HG03520 (cell line): ENCODE measurements at regions not wholly inside any gene's neighbourhood (a gene's known extent, or its start where the extent isn't known, plus 50 kb on each side); places are given as distances from the start of the nearest gene placed in this dataset.
"Not testable (repeated sequence)": the region's sequence is repeated elsewhere in the genome, so short reads cannot be mapped to it uniquely, and the experiment has no call there.

Source experiments
- ATAC-seq: cut with Tn5 transposase; IDR thresholded peaks from one replicate; pipeline ENCODE4 v1.9.1; 2021; ENCODE audit warnings: mild to moderate bottlenecking, moderate library complexity; ENCODE audit not compliant: unreplicated experiment

- ATAC-seq, result no peak
Measured at GRCh38 chr3:152891678-152892077, 56.7 kb downstream of the P2RY1 start.

- ATAC-seq, result no peak
Measured at GRCh38 chr3:152892446-152892845, 57.5 kb downstream of the P2RY1 start.

- no peak for ATAC-seq
Measured at GRCh38 chr3:152893647-152894046, 58.7 kb downstream of the P2RY1 start.

GRCh38 chr3:152899306-152899705 is 64.4 kb downstream of the P2RY1 start:
- ATAC-seq, result no peak

DNA sequence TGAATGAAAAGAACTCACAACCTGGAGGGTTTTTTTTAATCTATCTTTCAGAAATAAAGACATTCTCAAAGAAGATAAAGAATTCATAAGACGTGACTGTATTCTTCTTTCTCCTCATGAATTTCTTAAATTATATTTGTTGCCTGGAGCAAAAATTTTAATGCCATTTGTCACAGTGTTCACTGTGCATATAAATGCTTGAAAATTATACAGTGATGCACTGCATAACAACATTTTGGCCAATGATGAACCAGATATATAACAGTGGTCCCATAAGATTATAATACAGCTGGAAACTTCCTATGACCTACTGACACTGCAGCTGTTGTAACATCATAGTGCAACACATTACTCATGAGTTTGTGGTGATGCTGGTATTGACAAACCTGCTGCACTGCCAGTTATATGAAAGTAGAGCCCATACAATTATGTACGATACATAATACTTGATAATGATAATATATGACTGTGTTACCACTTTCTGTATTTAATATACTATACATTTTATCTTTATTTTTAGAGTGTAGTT is 67.3 kb downstream of the P2RY1 start:
- ATAC-seq, result no peak

DNA sequence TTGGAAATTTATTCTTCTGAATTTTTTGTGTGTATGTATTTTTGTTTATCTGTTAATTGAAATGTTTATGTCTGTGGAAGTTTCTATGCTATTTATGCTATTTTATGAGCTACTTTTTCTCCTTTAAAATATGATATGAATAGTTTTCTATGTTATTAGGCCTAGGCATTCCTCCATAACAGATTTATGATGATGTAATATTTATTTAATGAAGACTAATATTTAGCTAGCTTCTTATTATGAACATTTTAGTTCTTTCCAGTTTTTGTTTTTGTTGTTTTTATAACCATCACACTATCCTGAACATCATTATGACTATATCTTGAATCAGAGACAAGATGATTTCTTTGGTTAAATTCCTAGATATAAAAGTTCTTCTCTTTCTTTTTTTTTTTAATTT is 70.7 kb downstream of the P2RY1 start:
- no peak for ATAC-seq

- no peak for ATAC-seq
Measured at GRCh38 chr3:152909180-152909883, 74.4 kb downstream of the P2RY1 start.

DNA sequence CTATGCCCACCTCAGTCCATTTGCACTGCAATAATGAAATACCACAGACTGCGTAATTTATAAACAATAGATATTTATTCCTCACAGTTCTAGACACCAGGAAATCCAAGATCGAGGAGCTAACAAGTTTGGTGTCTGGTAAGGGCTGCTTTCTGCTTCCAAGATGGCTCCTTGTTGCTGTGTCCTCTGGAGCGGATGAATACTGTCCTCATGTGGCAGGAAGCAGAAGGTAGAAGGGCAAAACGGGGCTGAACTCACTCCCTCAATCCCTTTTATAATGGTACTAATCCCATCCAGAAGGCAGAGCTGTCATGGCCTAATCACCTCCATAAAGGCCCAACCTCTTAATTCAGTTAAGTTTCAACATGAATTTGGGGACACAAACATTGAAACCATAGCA is 75.3 kb downstream of the P2RY1 start:
- no peak for ATAC-seq

DNA sequence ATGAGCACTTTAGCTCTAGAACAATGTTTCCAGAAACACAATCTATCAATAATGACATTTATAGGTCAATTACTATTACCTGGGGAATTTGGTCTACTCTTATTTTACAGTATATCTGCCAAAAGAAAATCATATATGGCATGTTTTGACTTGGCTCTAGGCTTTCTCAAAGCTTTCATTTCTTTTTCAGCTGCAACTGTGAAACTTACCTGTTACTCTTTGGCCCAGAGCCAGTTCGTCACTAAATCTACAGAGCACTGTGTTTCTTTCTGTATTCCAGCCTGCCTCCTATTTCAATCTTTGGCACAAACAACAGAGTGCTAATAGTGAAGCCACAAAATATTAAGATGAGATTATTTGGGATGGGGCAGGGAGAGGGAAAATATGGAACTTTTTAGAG is 76.0 kb downstream of the P2RY1 start:
- ATAC-seq, result no peak

- not testable (repeated sequence) for ATAC-seq
Measured at GRCh38 chr3:152914743-152915142, 79.8 kb downstream of the P2RY1 start.

- ATAC-seq, result no peak
Measured at GRCh38 chr3:152915695-152916094, 80.8 kb downstream of the P2RY1 start.

- no peak for ATAC-seq
Measured at GRCh38 chr3:152916753-152917279, 81.9 kb downstream of the P2RY1 start.

DNA sequence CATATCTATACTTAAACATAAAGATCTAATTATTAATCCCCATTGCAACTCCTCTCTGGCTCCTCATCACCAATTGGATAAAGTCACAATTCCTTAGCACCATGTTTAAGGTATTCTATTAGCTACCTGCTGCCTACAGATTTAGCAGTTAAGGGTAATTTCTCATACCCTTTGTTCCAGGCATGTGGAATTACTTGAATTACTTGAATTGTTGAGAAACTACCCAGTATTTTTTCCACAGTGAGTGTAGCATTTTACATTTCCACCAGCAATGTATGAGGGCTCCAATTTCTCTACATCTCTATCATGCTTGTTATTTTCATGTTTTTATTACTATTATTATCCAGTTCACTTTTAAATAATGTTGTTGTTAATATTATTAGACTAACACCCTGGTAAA is 86.4 kb downstream of the P2RY1 start:
- no peak for ATAC-seq

DNA sequence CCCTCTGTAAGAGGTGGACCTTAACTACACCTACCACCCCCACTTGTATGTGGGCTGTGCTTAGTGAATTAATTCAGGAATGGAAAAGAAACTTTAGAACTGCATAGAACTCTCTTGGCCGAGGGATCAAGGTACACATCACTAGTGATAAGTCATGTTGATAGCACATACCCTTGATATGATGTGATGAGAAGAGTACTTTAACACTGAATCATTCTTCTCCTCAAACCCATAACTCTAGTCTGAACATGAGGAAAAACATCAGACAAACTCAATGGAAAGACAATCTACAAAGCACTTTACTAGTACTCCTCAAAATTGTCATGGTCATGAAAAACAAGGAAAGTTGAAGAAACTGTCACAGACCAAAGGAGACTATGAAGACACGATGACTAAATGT is 87.6 kb downstream of the P2RY1 start:
- ATAC-seq, result no peak

- ATAC-seq, result no peak
Measured at GRCh38 chr3:152927131-152927530, 92.2 kb downstream of the P2RY1 start.

GRCh38 chr3:152930516-152930915 is 95.6 kb downstream of the P2RY1 start:
- ATAC-seq, result no peak

DNA sequence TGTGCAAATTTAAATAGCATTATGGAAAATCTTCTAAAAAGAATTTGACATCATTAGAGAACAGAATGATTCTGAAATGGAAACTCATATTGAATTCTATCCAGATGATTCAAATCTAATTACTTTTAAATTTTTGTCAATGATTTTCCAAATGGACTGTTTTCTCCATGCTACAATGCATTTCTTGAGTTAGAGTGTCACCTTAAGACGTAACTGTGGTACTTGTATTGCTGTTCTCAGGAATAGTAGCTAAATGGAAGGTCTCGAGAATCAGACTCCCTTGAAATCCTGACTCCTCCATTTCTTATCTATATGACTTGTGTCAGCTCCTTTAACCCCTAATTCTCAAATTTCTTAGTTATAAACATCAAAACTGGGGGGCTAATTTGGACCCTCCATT is 102.3 kb downstream of the P2RY1 start:
- no peak for ATAC-seq

- no peak for ATAC-seq
Measured at GRCh38 chr3:152938974-152939636, 104.2 kb downstream of the P2RY1 start.

DNA sequence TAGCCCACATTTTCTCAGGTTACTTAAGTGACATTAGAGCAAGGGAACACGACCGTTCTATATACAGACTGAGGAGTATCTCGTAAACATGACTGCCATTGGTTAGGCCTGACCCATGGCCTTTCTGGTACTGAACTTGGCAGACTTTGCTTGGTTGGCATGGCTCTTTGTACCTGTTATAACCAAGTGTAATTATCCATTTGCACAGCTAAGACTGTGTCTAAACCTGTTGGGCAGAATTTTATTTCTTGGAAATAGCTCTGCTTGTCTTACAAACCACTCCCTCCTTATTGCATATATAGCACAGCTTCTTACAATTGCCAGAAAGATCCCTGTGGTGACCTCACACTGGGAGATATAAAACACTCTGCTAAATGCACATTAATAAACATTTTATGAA is 106.9 kb downstream of the P2RY1 start:
- no peak for ATAC-seq

GRCh38 chr3:152942366-152942765 is 107.4 kb downstream of the P2RY1 start:
- no peak for ATAC-seq

- no peak for ATAC-seq
Measured at GRCh38 chr3:152943645-152944044, 108.7 kb downstream of the P2RY1 start.

DNA sequence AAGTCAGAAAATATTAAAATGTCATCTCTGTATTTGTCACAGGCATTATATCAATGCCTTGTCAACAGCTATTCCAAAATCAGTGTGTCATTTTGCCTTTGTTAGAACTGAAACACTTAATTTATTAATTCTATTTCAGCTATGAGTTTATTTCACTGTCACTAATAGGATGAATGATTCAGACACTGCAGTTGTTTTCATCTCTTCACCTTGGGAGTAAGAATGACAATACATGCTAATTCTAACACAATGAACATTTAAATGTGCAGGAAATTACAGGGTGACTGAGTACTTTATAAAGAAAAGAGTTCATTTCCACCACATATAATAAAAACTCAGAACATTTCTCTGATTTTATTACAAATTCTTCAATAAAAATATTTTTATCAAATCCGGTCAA is 109.7 kb downstream of the P2RY1 start:
- no peak for ATAC-seq
